IPS-15b (cell line): ENCODE measurements at regions not wholly inside any gene's neighbourhood (a gene's known extent, or its start where the extent isn't known, plus 50 kb on each side); places are given as distances from the start of the nearest gene placed in this dataset.

Experiments used
- H3K27me3 ChIP-seq: one replicate; pipeline ENCODE4 v1.6.1; 2013; ENCODE audit warnings: low read length; ENCODE audit not compliant: control insufficient read depth, insufficient read depth
- H3K36me3 ChIP-seq: one replicate; pipeline ENCODE4 v1.6.1; 2013; ENCODE audit warnings: low read length; ENCODE audit not compliant: control insufficient read depth, insufficient read depth
- H3K4me1 ChIP-seq: one replicate; pipeline ENCODE4 v1.6.1; 2013; ENCODE audit warnings: mild to moderate bottlenecking, low read length; ENCODE audit not compliant: control insufficient read depth, insufficient read depth
- H3K4me3 ChIP-seq: one replicate; pipeline ENCODE4 v1.5.1; 2013; ENCODE audit warnings: low read depth, low read length
- H3K9ac ChIP-seq: one replicate; pipeline ENCODE4 v1.6.1; 2013; ENCODE audit warnings: low read depth, mild to moderate bottlenecking, low read length
- H3K9me3 ChIP-seq: one replicate; pipeline ENCODE4 v1.6.1; 2013; ENCODE audit warnings: mild to moderate bottlenecking, low read length; ENCODE audit not compliant: control insufficient read depth, insufficient read depth

GRCh38 chr10:8128511-8128910, 74.0 kb downstream of the GATA3 start:
- H3K4me3 ChIP-seq: no peak overlapping the region
- no peaks in the 10 kb centered on the region for H3K4me1 ChIP-seq
- no peaks in the 10 kb centered on the region for H3K36me3 ChIP-seq
- H3K27me3 ChIP-seq: no peaks in the 10 kb centered on the region
- H3K9me3 ChIP-seq: no peaks in the 10 kb centered on the region
- no peak overlapping the region for H3K9ac ChIP-seq

- Histone ChIP-seq H3K9me3 (no peaks in the 10 kb centered on the region), H3K27me3 (no peaks in the 10 kb centered on the region), H3K36me3 (no peaks in the 10 kb centered on the region), H3K9ac (no peak overlapping the region), H3K4me1 (no peaks in the 10 kb centered on the region), H3K4me3 (no peak overlapping the region)
Measured at GRCh38 chr10:8129438-8129837, 75.0 kb downstream of the GATA3 start.

- Histone ChIP-seq H3K9me3 (no peaks in the 10 kb centered on the region), H3K4me1 (no peaks in the 10 kb centered on the region), H3K9ac (no peak overlapping the region), H3K27me3 (no peaks in the 10 kb centered on the region), H3K36me3 (no peaks in the 10 kb centered on the region), H3K4me3 (no peak overlapping the region)
Measured at GRCh38 chr10:8130973-8131911, 76.8 kb downstream of the GATA3 start.

GRCh38 chr10:8133146-8133545, 78.7 kb downstream of the GATA3 start:
- H3K9me3 ChIP-seq: no peaks in the 10 kb centered on the region
- no peaks in the 10 kb centered on the region for H3K4me1 ChIP-seq
- H3K36me3 ChIP-seq: no peaks in the 10 kb centered on the region
- H3K9ac ChIP-seq: no peak overlapping the region
- H3K27me3 ChIP-seq: no peaks in the 10 kb centered on the region
- no peak overlapping the region for H3K4me3 ChIP-seq

- Histone ChIP-seq H3K9ac (no peak overlapping the region), H3K36me3 (no peaks in the 10 kb centered on the region), H3K9me3 (no peaks in the 10 kb centered on the region), H3K27me3 (no peaks in the 10 kb centered on the region), H3K4me1 (no peaks in the 10 kb centered on the region), H3K4me3 (no peak overlapping the region)
Measured at GRCh38 chr10:8136736-8137135, 82.2 kb downstream of the GATA3 start.

- Histone ChIP-seq H3K9me3 (no peaks in the 10 kb centered on the region), H3K27me3 (no peaks in the 10 kb centered on the region)
Measured at GRCh38 chr10:8137272-8137681, 82.8 kb downstream of the GATA3 start.

GRCh38 chr10:8137726-8138125, 83.2 kb downstream of the GATA3 start:
- H3K9me3 ChIP-seq: no peaks in the 10 kb centered on the region
- no peak overlapping the region for H3K9ac ChIP-seq
- H3K4me1 ChIP-seq: no peaks in the 10 kb centered on the region
- H3K27me3 ChIP-seq: no peaks in the 10 kb centered on the region
- H3K4me3 ChIP-seq: no peak overlapping the region
- H3K36me3 ChIP-seq: no peaks in the 10 kb centered on the region

More at GRCh38 chr10:8137272-8137681, 82.8 kb downstream of the GATA3 start:
- Histone ChIP-seq H3K36me3 (no peaks in the 10 kb centered on the region), H3K4me3 (no peak overlapping the region), H3K4me1 (no peaks in the 10 kb centered on the region), H3K9ac (no peak overlapping the region)

- no peaks in the 10 kb centered on the region for H3K9me3 ChIP-seq
- H3K36me3 ChIP-seq: no peaks in the 10 kb centered on the region
- no peak overlapping the region for H3K4me3 ChIP-seq
- H3K27me3 ChIP-seq: no peaks in the 10 kb centered on the region
- H3K4me1 ChIP-seq: no peaks in the 10 kb centered on the region
- H3K9ac ChIP-seq: no peak overlapping the region
Measured at GRCh38 chr10:8138471-8138870, 84.0 kb downstream of the GATA3 start.

GRCh38 chr10:8144496-8144895, 90.0 kb downstream of the GATA3 start:
- H3K9me3 ChIP-seq: no peaks in the 10 kb centered on the region
- no peaks in the 10 kb centered on the region for H3K4me1 ChIP-seq
- H3K27me3 ChIP-seq: no peaks in the 10 kb centered on the region
- H3K9ac ChIP-seq: no peak overlapping the region
- no peak overlapping the region for H3K4me3 ChIP-seq
- no peaks in the 10 kb centered on the region for H3K36me3 ChIP-seq

- no peaks in the 10 kb centered on the region for H3K9me3 ChIP-seq
- H3K36me3 ChIP-seq: no peaks in the 10 kb centered on the region
- H3K4me1 ChIP-seq: peaks cover 2% of the 10 kb centered on the region
- H3K27me3 ChIP-seq: no peaks in the 10 kb centered on the region
- H3K4me3 ChIP-seq: no peak overlapping the region
- H3K9ac ChIP-seq: no peak overlapping the region
Measured at GRCh38 chr10:8146650-8147049, 92.2 kb downstream of the GATA3 start.

GRCh38 chr10:8149991-8150390, 95.5 kb downstream of the GATA3 start:
- Histone ChIP-seq H3K9me3 (no peaks in the 10 kb centered on the region), H3K27me3 (no peaks in the 10 kb centered on the region), H3K4me1 (peaks cover 2% of the 10 kb centered on the region), H3K9ac (no peak overlapping the region), H3K4me3 (no peak overlapping the region), H3K36me3 (no peaks in the 10 kb centered on the region)

GRCh38 chr10:8150401-8150905, 96.0 kb downstream of the GATA3 start:
- Histone ChIP-seq H3K36me3 (no peaks in the 10 kb centered on the region), H3K27me3 (no peaks in the 10 kb centered on the region), H3K4me3 (no peak overlapping the region), H3K4me1 (peaks cover 2% of the 10 kb centered on the region), H3K9me3 (no peaks in the 10 kb centered on the region), H3K9ac (no peak overlapping the region)
